Stimulated activated CD8-positive, alpha-beta memory T cell treated with anti-CD3 and anti-CD28 coated beads, Interleukin-4, amount 100 ng/mL, for 1 hour (primary cell): ENCODE measurements at regions not wholly inside any gene's neighbourhood (a gene's known extent, or its start where the extent isn't known, plus 50 kb on each side); places are given as distances from the start of the nearest gene placed in this dataset.
"Not testable (repeated sequence)": the region's sequence is repeated elsewhere in the genome, so short reads cannot be mapped to it uniquely, and the experiment has no call there.

Experiments used
- DNase-seq, 2 donors: peaks; one replicate each; pipeline ENCODE4 v3.0.0-alpha.2; 2020; ENCODE audit warnings: low read depth in 2 of 2, low spot score in 1 of 2

- DNase-seq = no peak
Measured at GRCh38 chr13:74266861-74267260, 132.7 kb upstream of the KLF12 start.

- DNase-seq = no peak
Measured at GRCh38 chr13:74266309-74266708, 132.1 kb upstream of the KLF12 start.

DNA sequence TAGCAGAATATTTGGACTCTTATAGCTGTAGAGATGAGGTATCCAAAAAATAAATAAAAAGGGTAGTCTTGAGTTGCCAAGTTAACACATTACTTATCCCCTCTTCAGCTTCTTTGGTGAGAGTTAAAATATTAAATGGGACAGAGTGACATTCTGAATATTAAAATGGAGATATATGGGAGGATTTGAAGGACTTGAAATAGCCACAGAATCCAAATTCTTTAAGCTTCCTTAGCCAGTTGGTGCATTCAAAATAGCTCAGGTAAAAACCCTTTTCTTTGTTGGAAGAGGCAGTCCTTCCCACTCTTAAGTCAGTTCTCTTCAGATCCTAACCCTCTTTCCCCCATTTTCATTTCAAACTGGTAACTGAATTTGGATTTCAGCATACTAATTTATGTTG, 130.1 kb upstream of the KLF12 start:
- no peak for DNase-seq

DNA sequence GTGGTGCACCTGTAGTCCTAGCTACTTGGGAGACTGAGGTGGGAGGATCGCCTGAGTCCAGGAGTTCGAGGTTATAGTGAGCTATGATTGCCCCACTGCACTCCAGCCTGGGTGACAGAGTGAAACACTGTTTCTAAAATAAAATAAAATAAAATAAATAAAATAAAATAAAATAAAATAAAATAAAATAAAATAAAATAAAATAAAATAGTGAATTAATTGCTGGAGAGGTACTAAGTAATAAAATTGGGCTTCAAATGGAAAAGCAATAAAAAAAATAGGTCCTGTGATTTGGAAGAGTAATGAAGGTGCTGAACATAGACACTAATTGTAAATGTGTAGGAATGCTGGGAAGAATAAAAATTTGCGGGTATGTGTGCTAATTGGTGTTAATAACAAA, 126.2 kb upstream of the KLF12 start:
- DNase-seq = not testable (repeated sequence)

GRCh38 chr13:74259641-74260040, 125.4 kb upstream of the KLF12 start:
- no peak for DNase-seq

- DNase-seq = no peak
Measured at GRCh38 chr13:74258961-74259360, 124.8 kb upstream of the KLF12 start.

GRCh38 chr13:74256969-74257368, 122.8 kb upstream of the KLF12 start:
- DNase-seq = no peak

DNA sequence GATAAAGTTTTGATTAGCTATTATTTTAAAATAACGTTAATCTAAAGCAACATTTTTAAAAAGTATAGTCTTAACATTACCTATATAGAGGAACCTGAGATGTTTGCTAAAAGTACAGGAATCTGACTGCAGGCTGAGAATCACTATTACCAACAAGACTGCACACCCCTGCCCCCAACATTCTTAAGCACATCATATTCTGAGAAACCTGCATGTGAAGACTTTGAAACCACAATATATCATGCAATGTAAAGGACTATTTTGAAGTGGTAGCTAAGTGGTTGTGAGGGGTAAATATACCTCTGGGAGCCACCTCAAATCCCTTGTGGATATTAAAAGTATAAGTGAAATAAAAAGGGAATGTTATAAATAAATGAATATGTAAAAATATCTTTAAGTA, 119.0 kb upstream of the KLF12 start:
- no peak for DNase-seq

- DNase-seq = no peak
Measured at GRCh38 chr13:74251778-74252519, 117.7 kb upstream of the KLF12 start.

GRCh38 chr13:74250738-74251190, 116.6 kb upstream of the KLF12 start:
- DNase-seq = no peak

- no peak for DNase-seq
Measured at GRCh38 chr13:74248477-74248876, 114.3 kb upstream of the KLF12 start.

DNA sequence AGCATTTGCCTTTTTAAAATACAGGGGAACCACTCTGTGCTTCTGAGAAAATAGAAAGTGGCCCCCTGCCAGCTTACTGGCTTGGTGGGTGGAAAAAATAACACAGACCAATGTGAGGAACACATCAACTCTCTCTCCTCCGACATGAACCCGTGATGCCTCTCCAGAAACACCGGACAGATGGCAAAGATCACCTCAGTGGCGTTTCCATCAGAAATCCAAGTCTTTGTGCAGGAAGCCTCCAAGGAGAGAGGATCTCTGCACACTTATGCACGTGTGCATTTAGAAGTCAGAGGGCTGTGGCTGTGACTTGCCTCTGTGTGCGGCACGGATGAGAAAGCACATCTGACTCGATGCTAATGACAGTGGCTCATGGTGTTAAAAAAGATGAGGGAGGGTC, 112.3 kb upstream of the KLF12 start:
- DNase-seq = peak; percentile 24 to 27

- no peak for DNase-seq
Measured at GRCh38 chr13:74243637-74244526, 109.7 kb upstream of the KLF12 start.

DNA sequence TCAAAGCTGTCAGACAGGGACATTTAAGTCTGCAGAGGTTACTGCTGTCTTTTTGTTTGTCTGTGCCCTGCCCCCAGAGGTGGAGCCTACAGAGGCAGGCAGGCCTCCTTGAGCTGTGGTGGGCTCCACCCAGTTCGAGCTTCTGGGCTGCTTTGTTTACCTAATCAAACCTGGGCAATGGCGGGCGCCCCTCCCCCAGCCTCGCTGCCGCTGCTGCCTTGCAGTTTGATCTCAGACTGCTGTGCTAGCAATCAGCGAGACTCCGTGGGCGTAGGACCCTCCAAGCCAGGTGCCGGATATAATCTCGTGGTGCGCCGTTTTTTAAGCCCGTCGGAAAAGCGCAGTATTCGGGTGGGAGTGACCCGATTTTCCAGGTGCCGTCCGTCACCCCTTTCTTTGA, 107.1 kb upstream of the KLF12 start:
- not testable (repeated sequence) for DNase-seq

DNA sequence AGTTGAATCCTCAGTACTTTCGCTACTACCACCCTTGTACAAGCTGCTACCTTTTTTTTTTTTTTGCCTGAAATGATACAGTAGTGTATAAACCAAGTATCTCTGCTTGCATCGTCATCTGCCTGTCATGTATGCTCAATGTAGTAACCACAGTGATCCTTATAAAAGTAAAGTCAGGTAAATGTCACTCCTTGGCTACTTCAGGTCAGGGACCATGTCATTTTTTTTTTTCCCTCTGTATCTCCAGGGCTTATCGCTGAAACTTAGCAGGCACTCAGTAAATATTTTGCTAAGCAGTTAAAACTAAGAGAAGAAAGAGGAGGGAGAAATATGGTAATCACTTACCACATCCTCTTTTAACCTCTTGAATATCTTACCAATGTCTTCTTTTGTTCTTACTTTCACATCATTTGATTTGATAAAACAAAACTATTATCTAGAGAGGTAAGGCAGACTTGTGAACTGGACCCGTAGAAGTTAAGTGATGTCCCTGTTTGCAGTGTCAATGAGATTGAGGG, 96.8 kb upstream of the KLF12 start:
- DNase-seq = no peak

- no peak for DNase-seq
Measured at GRCh38 chr13:74229242-74229641, 95.0 kb upstream of the KLF12 start.

GRCh38 chr13:74227476-74228158, 93.4 kb upstream of the KLF12 start:
- no peak for DNase-seq

- no peak for DNase-seq
Measured at GRCh38 chr13:74226791-74227475, 92.7 kb upstream of the KLF12 start.

DNA sequence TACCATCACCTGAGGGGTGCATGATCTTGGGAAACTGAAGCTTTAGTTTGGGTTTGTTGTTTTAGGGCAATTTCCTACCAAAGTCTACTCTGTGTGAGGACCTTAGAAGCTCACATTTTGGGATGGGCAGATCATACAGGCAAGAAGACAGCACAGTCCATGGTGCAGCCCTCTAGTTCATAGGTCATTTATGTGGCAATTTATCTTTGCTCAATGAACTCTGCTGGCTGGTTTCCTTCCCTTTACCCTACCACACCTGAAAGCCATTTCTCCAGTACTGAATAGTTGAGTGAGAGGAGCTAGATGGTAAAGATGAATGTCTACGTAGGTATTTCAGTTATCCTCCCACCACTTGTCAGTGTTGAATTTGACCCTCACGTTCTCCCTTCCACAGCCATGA, 87.5 kb upstream of the KLF12 start:
- no peak for DNase-seq

- no peak for DNase-seq
Measured at GRCh38 chr13:74219566-74219965, 85.4 kb upstream of the KLF12 start.

DNA sequence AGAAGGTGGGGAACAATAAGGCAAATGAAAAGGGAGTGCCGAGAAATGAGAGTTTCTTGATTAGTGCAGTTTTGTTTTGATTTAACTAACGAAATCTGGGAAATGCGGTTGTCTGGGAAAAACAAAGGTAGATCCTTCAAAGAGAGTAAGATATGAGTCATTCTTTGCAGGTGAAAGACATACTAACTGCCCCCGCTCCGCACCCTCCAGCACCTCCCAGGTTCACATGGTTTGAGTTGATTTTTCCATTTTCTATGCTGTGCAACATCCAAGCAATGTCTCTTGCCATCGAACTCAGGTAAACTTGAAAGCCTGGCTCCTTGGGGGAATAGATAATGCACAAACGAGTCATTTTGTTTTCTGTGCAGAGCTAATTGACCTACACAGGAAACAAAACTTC, 84.1 kb upstream of the KLF12 start:
- no peak for DNase-seq
